ENCODE measurements at regions not wholly inside any gene's neighbourhood (a gene's known extent, or its start where the extent isn't known, plus 50 kb on each side); places are given as distances from the start of the nearest gene placed in this dataset.

DNA sequence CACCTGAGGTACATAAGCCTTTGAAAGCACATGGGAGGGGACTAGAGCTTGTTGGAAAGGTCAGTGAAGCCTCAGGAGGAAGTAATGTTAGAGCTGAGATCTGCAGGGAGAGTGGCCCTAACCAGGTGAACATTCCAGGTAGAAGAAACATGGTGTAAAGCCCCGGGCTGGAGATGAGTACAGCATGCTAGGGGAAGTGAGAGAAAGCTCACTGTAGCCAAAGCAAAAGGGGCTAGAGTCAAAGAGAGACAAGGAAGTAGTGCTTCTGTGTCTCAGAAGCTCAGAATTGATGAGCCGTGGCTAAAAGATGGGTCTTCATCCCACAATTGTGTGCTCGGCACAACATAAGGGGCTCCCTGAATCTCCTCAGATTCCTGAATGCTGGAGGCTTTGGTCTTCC, 481.8 kb downstream of the XYLT1 start:
- TF ChIP-seq, protein P1, sequence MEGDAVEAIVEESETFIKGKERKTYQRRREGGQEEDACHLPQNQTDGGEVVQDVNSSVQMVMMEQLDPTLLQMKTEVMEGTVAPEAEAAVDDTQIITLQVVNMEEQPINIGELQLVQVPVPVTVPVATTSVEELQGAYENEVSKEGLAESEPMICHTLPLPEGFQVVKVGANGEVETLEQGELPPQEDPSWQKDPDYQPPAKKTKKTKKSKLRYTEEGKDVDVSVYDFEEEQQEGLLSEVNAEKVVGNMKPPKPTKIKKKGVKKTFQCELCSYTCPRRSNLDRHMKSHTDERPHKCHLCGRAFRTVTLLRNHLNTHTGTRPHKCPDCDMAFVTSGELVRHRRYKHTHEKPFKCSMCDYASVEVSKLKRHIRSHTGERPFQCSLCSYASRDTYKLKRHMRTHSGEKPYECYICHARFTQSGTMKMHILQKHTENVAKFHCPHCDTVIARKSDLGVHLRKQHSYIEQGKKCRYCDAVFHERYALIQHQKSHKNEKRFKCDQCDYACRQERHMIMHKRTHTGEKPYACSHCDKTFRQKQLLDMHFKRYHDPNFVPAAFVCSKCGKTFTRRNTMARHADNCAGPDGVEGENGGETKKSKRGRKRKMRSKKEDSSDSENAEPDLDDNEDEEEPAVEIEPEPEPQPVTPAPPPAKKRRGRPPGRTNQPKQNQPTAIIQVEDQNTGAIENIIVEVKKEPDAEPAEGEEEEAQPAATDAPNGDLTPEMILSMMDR (conservative IDR thresholded peaks at IDR 0.05) = no peak
- no peak for TF ChIP-seq ZFX (IDR thresholded peaks at IDR 0.05)
- no peak overlapping the region for H3K27ac ChIP-seq

DNA sequence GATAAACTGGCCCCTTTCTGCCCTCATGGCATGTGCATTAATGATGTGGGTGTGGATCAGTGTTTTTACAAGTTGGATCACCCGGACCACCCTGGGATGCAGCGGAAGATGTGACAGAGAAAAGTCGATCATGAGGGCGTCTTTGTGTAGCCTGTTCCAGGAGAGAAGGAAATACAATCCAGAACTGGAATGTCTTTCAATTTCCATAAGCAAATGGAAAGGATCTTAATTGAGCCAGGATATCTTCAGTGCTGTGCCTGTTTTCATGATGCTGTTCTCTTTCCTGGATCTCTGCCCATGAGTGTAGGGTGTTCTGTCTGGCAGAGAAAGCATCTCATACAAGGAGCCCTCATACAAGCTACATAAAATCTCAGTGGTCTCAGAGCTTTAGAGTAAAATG, 481.4 kb downstream of the XYLT1 start:
- no peak overlapping the region for H3K27ac ChIP-seq
- TF ChIP-seq ZFX (IDR thresholded peaks at IDR 0.05) = no peak
- TF ChIP-seq, protein P1 (conservative IDR thresholded peaks at IDR 0.05) = no peak

DNA sequence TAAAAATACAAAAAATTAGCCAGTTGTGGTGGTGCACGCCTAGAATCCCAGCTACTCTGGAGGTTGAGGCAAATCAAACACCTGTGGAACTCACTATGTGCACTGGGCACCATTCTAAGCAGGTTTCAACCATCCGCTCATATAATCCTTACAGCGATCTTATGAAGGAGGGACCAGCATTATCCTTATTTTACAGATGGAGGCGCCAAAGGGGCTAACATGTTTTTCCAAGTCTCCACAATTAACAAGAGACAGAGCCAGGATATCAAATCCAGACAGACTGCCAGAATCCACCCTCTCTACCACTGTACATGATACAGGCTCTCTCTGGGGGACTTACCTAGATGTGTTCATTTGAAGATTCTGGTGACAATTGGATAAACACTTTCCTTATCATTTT, 479.0 kb downstream of the XYLT1 start:
- no peak for TF ChIP-seq ZFX (IDR thresholded peaks at IDR 0.05)
- TF ChIP-seq, protein P1 (conservative IDR thresholded peaks at IDR 0.05) = no peak
- no peak overlapping the region for H3K27ac ChIP-seq

DNA sequence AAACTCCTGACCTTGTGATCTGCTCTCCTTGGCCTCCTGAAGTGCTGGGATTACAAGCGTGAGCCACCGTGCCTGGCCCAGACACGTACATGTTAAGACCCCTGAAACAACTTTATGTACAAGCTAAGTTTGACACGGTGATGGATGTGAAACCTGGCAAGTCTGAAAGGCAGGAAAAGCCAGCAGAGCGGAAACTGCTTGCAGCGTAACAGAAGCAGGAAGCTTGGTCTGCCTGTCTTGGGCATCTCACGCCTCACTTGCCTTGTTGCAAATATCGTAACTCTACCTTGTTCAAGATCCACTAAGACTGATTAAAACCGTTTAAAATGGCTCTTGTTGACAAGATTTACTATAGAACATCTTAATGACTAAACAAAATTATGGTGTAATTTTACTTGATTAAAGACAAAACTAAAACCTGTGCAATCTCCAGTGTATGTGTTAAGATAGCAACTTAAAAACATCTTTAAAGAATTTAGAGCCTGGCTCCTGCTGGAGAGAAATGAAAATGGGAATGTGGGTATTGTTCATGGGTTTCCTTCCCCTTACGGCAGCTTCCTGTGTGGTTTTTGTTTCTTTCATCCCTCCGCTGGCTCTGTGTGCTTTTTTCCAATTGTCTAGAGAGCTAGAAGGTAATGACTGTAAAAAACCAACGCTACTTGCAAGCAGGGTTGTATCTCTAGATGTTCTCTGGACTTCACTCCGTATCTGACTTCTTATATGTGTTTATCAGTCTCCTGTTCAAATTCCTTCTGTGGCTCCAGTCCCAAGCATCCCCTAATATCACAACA, 477.6 kb downstream of the XYLT1 start:
- H3K27ac ChIP-seq = no peak overlapping the region
- TF ChIP-seq, protein P1 (conservative IDR thresholded peaks at IDR 0.05) = no peak
- TF ChIP-seq ZFX (IDR thresholded peaks at IDR 0.05) = no peak

DNA sequence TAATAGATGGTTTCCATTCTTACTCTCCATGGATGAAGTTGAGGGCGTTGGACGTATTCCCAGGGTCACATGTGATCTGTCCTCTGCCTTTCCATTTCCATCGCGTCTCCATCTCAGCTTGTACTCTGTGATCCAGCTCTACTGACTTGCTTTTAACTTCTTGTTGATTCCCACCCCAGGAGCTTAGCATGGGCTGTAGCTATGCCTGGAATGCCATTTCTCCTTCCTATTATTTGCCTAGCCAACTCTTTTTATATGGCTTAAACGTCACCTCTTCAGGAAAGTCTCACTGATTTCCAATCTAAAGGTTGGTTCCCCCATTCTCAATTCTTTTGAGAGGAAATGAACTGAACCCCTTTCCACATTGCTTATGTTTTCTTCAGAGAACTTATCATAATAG, 475.9 kb downstream of the XYLT1 start:
- TF ChIP-seq, protein P1 (conservative IDR thresholded peaks at IDR 0.05) = no peak
- TF ChIP-seq ZFX (IDR thresholded peaks at IDR 0.05) = no peak
- H3K27ac ChIP-seq = no peak overlapping the region

DNA sequence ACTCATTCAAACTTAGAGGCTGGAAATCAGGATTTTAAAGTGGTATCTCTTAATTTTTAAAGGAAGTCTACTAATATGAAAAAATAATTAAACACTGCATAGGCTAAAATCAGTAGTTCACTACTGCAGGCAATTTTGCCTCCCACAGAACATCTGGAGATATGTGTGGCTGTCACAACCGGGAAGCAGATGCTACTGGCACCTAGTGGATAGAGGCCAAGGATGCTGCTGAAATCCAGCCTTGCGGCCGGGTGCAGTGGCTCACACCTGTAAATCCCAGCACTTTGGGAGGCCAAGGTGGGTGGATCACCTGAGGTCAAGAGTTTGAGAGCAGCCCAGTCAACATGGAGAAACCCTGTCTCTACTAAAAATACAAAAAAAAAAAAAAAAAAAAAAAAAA, 473.9 kb downstream of the XYLT1 start:
- no peak for TF ChIP-seq ZFX (IDR thresholded peaks at IDR 0.05)
- TF ChIP-seq, protein P1 (conservative IDR thresholded peaks at IDR 0.05) = no peak
- no peak overlapping the region for H3K27ac ChIP-seq

DNA sequence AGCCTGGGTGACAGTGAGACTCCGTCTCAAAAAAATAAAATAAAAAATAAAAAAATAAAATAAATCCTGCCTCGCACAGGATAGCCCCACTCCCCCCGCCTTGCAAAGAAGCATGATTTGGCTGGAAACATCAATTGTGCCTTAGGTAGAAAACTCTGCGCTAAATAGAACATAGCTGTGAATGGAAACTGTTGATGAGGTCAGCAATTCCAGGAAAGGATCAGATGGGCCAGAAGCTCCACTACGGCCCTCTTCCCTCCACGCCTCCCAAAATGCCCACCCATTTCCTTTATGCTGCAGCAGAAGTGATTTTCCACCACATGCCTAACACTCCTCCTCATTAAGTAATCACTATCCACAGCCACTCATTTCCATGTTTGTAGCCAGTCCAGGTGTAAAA, 473.4 kb downstream of the XYLT1 start:
- H3K27ac ChIP-seq = no peak overlapping the region
- TF ChIP-seq, protein P1 (conservative IDR thresholded peaks at IDR 0.05) = no peak
- no peak for TF ChIP-seq ZFX (IDR thresholded peaks at IDR 0.05)

All from C4-2B (cell line).